Keratinocyte (primary cell): ENCODE measurements at regions not wholly inside any gene's neighbourhood (a gene's known extent, or its start where the extent isn't known, plus 50 kb on each side); places are given as distances from the start of the nearest gene placed in this dataset.

Source experiments
- EZH2 ChIP-seq: IDR thresholded peaks from one replicate; pipeline ENCODE4 v1.6.1; 2012; ENCODE audit warnings: inconsistent platforms, mild to moderate bottlenecking, low read length, moderate library complexity
- TF ChIP-seq, protein P1 (sequence below), 3 experiments: IDR thresholded peaks in 1 of 3; conservative IDR thresholded peaks in 1 of 3; optimal IDR thresholded peaks in 1 of 3; 2 replicates in 2 of 3; 3 replicates in 1 of 3; pipeline versions ENCODE3 to v1.5.1; 2011; ENCODE audit warnings: low read length in 3 of 3, mild to moderate bottlenecking in 3 of 3, moderate library complexity in 2 of 3, control low read depth in 1 of 3, inconsistent platforms in 1 of 3; ENCODE audit not compliant: insufficient read depth in 2 of 3; ENCODE audit errors: extremely low read depth in 1 of 3

GRCh38 chr7:26034391-26034790 is 117.6 kb upstream of the NFE2L3 start:
- TF ChIP-seq, protein P1, sequence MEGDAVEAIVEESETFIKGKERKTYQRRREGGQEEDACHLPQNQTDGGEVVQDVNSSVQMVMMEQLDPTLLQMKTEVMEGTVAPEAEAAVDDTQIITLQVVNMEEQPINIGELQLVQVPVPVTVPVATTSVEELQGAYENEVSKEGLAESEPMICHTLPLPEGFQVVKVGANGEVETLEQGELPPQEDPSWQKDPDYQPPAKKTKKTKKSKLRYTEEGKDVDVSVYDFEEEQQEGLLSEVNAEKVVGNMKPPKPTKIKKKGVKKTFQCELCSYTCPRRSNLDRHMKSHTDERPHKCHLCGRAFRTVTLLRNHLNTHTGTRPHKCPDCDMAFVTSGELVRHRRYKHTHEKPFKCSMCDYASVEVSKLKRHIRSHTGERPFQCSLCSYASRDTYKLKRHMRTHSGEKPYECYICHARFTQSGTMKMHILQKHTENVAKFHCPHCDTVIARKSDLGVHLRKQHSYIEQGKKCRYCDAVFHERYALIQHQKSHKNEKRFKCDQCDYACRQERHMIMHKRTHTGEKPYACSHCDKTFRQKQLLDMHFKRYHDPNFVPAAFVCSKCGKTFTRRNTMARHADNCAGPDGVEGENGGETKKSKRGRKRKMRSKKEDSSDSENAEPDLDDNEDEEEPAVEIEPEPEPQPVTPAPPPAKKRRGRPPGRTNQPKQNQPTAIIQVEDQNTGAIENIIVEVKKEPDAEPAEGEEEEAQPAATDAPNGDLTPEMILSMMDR (optimal IDR thresholded peaks at IDR 0.05 in 1 of 3, IDR thresholded peaks at IDR 0.05 in 1 of 3, conservative IDR thresholded peaks at IDR 0.05 in 1 of 3; ENCODE audit: extremely low read depth in 1 of 3, insufficient read depth in 2 of 3, low read length in 3 of 3): no peak
- no peak for TF ChIP-seq EZH2
